Osteocyte (in vitro differentiated cells): ENCODE measurements at regions not wholly inside any gene's neighbourhood (a gene's known extent, or its start where the extent isn't known, plus 50 kb on each side); places are given as distances from the start of the nearest gene placed in this dataset.

Experiments
- DNase-seq: peaks from one replicate; pipeline ENCODE4 v3.0.0; 2021; ENCODE audit warnings: mixed read lengths; ENCODE audit not compliant: unreplicated experiment; ENCODE audit errors: extremely low spot score
- H3K27ac Mint-ChIP-seq: one replicate; pipeline ENCODE4 v1.8.0; 2021; ENCODE audit warnings: mild to moderate bottlenecking, mixed read lengths; ENCODE audit not compliant: unreplicated experiment
- H3K27me3 Mint-ChIP-seq: one replicate; pipeline ENCODE4 v1.8.0; 2021; ENCODE audit warnings: mixed read lengths; ENCODE audit not compliant: unreplicated experiment
- H3K36me3 Mint-ChIP-seq: one replicate; pipeline ENCODE4 v1.8.0; 2021; ENCODE audit warnings: mixed read lengths; ENCODE audit not compliant: unreplicated experiment
- H3K4me1 Mint-ChIP-seq: one replicate; pipeline ENCODE4 v1.8.0; 2021; ENCODE audit warnings: mixed read lengths; ENCODE audit not compliant: unreplicated experiment
- H3K4me3 Mint-ChIP-seq: one replicate; pipeline ENCODE4 v1.8.0; 2021; ENCODE audit warnings: mild to moderate bottlenecking, moderate library complexity, mixed read lengths; ENCODE audit not compliant: unreplicated experiment
- H3K9me3 Mint-ChIP-seq: one replicate; pipeline ENCODE4 v1.8.0; 2021; ENCODE audit warnings: mixed read lengths; ENCODE audit not compliant: unreplicated experiment
- TF ChIP-seq, protein P1 (sequence below): fragments of 200-600 bp; sonication (generic); IDR thresholded peaks from 2 replicates; pipeline ENCODE4 v1.5.0; 2021; ENCODE audit warnings: antibody characterized with exemption, mild to moderate bottlenecking, moderate library complexity

DNA sequence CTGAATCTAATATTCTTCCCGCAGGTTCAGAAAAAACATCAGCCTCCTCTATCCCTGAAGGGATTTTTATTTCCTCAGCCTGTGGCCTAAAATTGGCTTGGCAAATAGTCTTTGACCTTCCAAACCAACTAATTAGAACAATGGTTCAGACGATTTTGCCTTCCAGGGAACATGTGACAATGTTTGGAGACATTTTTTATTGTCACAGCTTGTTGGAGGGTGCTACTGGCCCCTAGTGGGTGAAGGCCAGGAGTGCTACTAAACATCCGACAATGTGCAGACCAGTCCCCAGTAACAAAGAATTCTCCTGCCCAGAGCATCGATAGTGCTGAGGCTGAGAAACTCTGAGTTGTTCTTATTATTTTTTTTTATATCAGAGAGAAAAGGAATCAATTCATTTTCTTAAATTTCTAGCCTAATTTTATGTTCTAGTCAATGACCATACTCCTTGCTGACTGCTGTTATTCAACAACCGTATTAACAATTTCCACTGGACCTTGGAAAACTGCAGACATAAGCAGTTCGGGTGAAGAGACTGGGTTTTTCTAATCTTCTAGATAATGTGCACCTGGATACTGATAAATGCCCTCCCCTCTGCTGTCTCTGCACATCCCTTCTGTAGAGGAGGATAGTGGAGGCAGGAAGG, 280.7 kb downstream of the LMX1A start:
- DNase-seq, result no peak
- Mint-ChIP-seq H3K9me3 (peaks cover 4% of the 10 kb centered on the region), H3K36me3 (no peaks in the 10 kb centered on the region), H3K27ac (no peak overlapping the region), H3K4me3 (no peak overlapping the region), H3K27me3 (no peaks in the 10 kb centered on the region), H3K4me1 (no peaks in the 10 kb centered on the region)
- TF ChIP-seq, protein P1, sequence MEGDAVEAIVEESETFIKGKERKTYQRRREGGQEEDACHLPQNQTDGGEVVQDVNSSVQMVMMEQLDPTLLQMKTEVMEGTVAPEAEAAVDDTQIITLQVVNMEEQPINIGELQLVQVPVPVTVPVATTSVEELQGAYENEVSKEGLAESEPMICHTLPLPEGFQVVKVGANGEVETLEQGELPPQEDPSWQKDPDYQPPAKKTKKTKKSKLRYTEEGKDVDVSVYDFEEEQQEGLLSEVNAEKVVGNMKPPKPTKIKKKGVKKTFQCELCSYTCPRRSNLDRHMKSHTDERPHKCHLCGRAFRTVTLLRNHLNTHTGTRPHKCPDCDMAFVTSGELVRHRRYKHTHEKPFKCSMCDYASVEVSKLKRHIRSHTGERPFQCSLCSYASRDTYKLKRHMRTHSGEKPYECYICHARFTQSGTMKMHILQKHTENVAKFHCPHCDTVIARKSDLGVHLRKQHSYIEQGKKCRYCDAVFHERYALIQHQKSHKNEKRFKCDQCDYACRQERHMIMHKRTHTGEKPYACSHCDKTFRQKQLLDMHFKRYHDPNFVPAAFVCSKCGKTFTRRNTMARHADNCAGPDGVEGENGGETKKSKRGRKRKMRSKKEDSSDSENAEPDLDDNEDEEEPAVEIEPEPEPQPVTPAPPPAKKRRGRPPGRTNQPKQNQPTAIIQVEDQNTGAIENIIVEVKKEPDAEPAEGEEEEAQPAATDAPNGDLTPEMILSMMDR, result peak; percentile 57

DNA sequence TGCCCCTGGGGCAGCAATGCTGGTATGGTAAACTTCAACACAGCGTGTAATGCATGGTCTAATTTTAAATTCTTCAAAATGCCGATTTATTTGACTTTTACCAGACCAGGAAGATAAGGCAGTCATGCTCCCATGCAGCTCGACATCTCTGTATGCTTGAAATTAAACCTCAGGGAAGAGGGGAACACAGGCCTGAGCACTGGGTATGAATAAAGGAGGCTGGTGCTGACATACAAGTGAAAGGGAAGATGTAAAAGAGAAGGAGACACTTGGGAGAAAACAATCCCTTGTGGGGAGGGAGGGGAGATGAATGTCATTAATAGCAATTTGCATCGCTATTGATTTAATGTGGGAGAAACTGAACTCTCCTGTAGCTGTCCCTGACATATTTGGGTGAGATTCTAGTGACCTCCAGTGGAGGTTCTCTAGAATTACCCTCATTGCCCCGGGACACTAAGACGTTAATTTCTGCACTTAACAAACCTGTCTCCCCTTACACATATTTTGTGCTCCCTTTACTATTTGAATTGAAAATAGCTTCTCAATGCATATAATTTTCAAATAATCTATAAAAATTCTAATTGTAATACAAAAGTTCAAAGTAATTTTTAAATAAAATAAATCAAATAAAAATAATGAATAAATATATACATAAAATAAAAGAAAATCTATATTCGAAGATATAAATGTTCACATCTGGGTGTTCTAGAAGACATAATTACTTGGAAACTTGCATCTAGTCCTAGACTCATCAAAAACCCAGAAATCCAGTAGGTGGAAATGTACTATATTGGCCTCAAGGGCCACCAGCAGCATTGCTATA, 283.1 kb downstream of the LMX1A start:
- H3K27ac Mint-ChIP-seq, result no peak overlapping the region
- no peak for DNase-seq
- H3K4me3 Mint-ChIP-seq, result no peak overlapping the region
- H3K9me3 Mint-ChIP-seq, result no peaks in the 10 kb centered on the region
- no peaks in the 10 kb centered on the region for H3K4me1 Mint-ChIP-seq
- TF ChIP-seq, protein P1, result peak; percentile 74
- H3K36me3 Mint-ChIP-seq, result no peaks in the 10 kb centered on the region
- H3K27me3 Mint-ChIP-seq, result no peaks in the 10 kb centered on the region

DNA sequence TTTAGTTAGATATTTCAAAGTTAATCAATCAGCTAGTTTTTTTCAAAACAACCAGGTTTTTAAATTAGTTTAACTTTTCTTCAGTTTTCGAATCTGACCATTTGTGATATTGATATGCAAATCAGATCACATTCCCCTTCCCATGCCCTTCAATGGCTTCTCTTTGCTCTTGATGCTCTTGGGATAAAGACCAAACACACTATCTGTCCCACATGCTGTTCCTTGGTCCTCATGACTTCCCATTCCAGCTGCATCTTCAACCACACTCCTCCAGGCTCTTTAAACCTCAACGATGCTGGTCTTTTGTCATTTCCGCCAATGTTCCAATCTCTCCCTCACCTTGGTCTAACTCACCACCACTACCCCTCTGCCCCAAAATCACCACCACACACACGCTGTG, 285.8 kb downstream of the LMX1A start:
- Mint-ChIP-seq H3K4me1 (no peaks in the 10 kb centered on the region), H3K27ac (no peak overlapping the region), H3K36me3 (no peaks in the 10 kb centered on the region), H3K4me3 (no peak overlapping the region), H3K9me3 (no peaks in the 10 kb centered on the region), H3K27me3 (no peaks in the 10 kb centered on the region)
- TF ChIP-seq, protein P1, result no peak
- no peak for DNase-seq

DNA sequence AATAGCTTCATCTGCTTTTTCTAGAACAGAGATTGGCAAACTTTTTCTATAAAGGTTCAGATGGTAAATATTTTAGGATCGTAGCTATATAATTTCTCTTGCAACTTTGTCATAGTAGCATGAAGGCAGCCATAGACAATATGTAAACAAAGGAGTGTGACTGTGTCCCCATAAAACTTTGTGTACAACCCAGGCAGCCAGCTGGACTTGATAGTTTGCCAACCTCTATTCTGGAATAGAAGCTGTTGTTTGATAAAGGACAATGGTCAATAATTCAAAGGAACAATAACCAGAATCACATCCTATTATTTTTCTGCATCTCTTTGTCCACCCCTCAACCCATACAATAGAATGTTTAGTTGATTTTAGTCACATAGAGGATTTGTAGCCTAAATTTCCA, 286.7 kb downstream of the LMX1A start:
- H3K27ac Mint-ChIP-seq, result no peak overlapping the region
- no peak overlapping the region for H3K4me3 Mint-ChIP-seq
- no peaks in the 10 kb centered on the region for H3K9me3 Mint-ChIP-seq
- DNase-seq, result no peak
- no peaks in the 10 kb centered on the region for H3K4me1 Mint-ChIP-seq
- no peaks in the 10 kb centered on the region for H3K36me3 Mint-ChIP-seq
- TF ChIP-seq, protein P1, result no peak
- no peaks in the 10 kb centered on the region for H3K27me3 Mint-ChIP-seq

DNA sequence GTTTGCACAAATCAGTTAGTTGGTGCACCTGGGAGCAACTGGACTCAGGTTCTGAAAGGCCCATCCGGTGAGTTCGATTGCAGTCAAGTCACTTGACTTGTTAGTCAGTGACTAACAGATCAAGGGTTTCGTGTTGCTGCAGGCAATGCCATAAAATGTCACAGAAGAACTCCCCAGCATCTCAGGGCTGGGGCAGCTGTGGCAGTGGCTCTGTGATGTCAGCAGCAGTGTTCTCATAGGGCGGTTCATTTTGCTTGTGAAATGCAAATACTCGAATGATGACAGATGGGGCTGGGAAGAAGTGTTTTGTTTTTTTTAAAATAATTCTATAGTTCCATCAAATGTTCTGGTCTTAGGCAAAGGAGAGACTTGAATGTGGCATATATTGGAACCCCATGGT, 287.8 kb downstream of the LMX1A start:
- no peak for DNase-seq
- Mint-ChIP-seq H3K36me3 (no peaks in the 10 kb centered on the region), H3K27ac (no peak overlapping the region), H3K4me1 (no peaks in the 10 kb centered on the region), H3K9me3 (no peaks in the 10 kb centered on the region), H3K27me3 (no peaks in the 10 kb centered on the region), H3K4me3 (no peak overlapping the region)
- TF ChIP-seq, protein P1, result no peak
